ENCODE measurements at regions not wholly inside any gene's neighbourhood (a gene's known extent, or its start where the extent isn't known, plus 50 kb on each side); places are given as distances from the start of the nearest gene placed in this dataset.

- no peak for DNase-seq (ENCODE audit: low read depth)
- H3K4me3 ChIP-seq (ENCODE audit: control insufficient read depth, low read depth, low read length), result no peak overlapping the region
- TF ChIP-seq, protein P1, sequence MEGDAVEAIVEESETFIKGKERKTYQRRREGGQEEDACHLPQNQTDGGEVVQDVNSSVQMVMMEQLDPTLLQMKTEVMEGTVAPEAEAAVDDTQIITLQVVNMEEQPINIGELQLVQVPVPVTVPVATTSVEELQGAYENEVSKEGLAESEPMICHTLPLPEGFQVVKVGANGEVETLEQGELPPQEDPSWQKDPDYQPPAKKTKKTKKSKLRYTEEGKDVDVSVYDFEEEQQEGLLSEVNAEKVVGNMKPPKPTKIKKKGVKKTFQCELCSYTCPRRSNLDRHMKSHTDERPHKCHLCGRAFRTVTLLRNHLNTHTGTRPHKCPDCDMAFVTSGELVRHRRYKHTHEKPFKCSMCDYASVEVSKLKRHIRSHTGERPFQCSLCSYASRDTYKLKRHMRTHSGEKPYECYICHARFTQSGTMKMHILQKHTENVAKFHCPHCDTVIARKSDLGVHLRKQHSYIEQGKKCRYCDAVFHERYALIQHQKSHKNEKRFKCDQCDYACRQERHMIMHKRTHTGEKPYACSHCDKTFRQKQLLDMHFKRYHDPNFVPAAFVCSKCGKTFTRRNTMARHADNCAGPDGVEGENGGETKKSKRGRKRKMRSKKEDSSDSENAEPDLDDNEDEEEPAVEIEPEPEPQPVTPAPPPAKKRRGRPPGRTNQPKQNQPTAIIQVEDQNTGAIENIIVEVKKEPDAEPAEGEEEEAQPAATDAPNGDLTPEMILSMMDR (conservative IDR thresholded peaks at IDR 0.05; ENCODE audit: control insufficient read depth, insufficient read depth, low read depth, low read length), result no peak
These were observed 379.9 kb upstream of the DMAC1 start for GRCh38 chr9:8179381-8180053.

DNA sequence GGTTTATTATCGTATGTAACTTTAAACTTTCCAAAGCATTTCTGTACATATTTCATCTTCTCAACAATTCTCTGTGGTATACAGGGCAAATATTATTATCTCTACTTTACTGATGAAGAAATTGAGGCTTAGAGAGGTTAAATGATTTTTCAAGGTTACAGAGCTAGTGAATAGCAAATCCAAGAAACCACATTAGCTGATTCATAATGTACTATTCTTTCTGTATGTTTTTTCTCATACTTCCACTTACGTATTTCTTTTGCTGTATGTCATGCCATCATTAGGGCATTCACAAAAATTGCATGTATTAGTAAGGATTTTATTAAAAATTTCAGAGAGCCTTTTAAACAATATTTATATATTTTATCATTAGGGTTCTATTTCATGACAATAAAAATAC, 372.4 kb upstream of the DMAC1 start:
- H3K4me3 ChIP-seq (ENCODE audit: control insufficient read depth, low read depth, low read length), result no peak overlapping the region
- TF ChIP-seq, protein P1 (conservative IDR thresholded peaks at IDR 0.05; ENCODE audit: control insufficient read depth, insufficient read depth, low read depth, low read length), result no peak
- DNase-seq (ENCODE audit: low read depth), result no peak

DNA sequence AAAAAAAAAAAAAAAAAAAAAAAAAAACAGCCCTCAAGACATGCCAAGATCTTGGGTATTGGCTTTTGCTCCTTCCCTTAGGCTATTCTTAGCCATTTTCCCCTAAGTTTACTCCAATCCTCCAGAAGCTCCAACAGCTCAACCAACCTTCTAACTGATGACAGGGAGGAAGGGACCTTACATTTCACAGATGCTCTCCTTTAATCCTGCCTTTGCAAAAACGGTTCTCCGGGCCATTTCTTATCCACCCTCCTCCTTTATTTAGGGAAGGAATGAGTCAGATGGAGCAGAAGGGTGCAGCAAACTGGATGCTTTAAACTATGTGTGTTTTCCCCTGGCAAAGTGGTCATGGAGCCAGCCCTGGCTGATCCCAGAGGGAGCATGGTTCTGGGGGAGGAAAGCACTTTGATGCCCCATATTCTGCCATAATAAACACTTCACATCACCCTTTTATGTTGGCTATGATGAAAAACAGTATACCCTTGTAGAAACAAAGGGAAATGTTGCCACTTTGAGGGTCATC, 369.4 kb upstream of the DMAC1 start:
- TF ChIP-seq, protein P1 (conservative IDR thresholded peaks at IDR 0.05; ENCODE audit: control insufficient read depth, insufficient read depth, low read depth, low read length), result no peak
- no peak for DNase-seq (ENCODE audit: low read depth)
- no peak overlapping the region for H3K4me3 ChIP-seq (ENCODE audit: control insufficient read depth, low read depth, low read length)

DNA sequence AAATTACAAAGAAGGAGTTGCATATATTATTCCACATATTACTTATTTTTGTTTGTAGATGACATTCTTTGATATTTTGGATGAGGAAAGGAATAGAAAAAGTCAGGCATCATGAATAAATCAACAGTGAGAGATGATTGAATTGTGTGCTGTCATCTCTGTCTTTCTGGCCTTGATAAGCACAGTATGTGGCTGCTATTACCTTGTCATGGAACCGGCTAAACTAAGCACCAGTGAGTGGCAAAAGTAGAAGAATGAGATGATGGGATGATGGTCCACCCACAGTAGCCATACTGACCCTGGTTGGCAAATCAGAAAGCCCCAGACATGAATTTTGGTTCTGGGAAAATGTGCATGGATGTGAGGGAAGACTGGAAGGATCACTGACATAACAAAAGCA, 361.2 kb upstream of the DMAC1 start:
- no peak for DNase-seq (ENCODE audit: low read depth)
- TF ChIP-seq, protein P1 (conservative IDR thresholded peaks at IDR 0.05; ENCODE audit: control insufficient read depth, insufficient read depth, low read depth, low read length), result no peak
- no peak overlapping the region for H3K4me3 ChIP-seq (ENCODE audit: control insufficient read depth, low read depth, low read length)

DNA sequence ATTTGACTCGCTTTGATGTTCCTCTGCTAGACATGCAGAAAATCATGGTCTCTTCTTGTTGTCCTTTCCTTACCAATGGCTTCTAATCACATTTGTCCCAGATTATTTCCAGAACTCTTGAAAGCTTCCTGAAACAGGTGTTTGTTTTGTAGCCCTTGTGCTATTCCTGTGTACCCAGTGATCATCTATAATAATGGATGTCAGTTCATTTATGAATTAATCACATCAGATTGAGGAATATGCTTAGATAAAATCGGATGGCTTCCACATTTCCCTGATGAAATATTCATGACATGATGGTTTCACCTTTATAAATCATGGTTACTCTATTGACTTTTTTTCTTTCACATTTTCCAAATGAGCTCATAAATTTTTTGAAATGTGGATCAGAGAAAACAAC, 359.0 kb upstream of the DMAC1 start:
- TF ChIP-seq, protein P1 (conservative IDR thresholded peaks at IDR 0.05; ENCODE audit: control insufficient read depth, insufficient read depth, low read depth, low read length), result no peak
- no peak for DNase-seq (ENCODE audit: low read depth)
- no peak overlapping the region for H3K4me3 ChIP-seq (ENCODE audit: control insufficient read depth, low read depth, low read length)

GRCh38 chr9:8157683-8158324, 358.2 kb upstream of the DMAC1 start:
- DNase-seq (ENCODE audit: low read depth), result no peak
- TF ChIP-seq, protein P1 (conservative IDR thresholded peaks at IDR 0.05; ENCODE audit: control insufficient read depth, insufficient read depth, low read depth, low read length), result no peak
- no peak overlapping the region for H3K4me3 ChIP-seq (ENCODE audit: control insufficient read depth, low read depth, low read length)

All from fibroblast of mammary gland (primary cell).